Testis (tissue), 2 donors: ENCODE measurements at regions not wholly inside any gene's neighbourhood (a gene's known extent, or its start where the extent isn't known, plus 50 kb on each side); places are given as distances from the start of the nearest gene placed in this dataset.

Experiments used
- CTCF ChIP-seq, 3 experiments: fragments of 450-650 bp in 2 of 3; fragments of 200-600 bp in 1 of 3; sonication (generic) in 1 of 3; IDR thresholded peaks; one replicate each; pipeline ENCODE4 v1.5.1; 2016 to 2019; ENCODE audit warnings: antibody characterized with exemption in 3 of 3, mild to moderate bottlenecking in 2 of 3, moderate library complexity in 1 of 3
- POLR2A ChIP-seq: fragments of 450-650 bp; IDR thresholded peaks from one replicate; pipeline ENCODE4 v1.6.1; 2017; ENCODE audit warnings: antibody characterized with exemption, mild to moderate bottlenecking, moderate library complexity

DNA sequence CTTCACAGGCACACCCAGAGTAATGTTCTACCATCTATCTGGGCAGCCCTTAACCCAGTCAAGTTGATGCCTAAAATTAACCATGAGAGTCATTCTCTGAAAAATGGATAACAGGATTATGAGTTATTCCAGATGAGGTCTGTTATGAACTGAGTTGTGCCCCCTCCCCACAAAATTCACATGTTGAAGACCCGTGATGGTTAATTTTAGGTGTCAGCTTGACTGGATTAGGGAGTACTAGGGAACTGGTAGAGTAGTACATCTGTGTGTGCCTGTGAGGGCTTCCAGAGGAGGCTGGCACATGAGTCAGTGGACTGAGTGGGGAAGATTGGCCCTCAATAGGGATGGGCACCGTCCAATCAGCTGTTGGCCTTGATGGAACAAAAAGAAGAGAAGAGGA lies 110.4 kb upstream of the MYCN start:
- TF ChIP-seq CTCF (IDR thresholded peaks at IDR 0.05) (no peak), POLR2A (no peak)
